ENCODE measurements at regions not wholly inside any gene's neighbourhood (a gene's known extent, or its start where the extent isn't known, plus 50 kb on each side); places are given as distances from the start of the nearest gene placed in this dataset.
"Not testable (repeated sequence)": the region's sequence is repeated elsewhere in the genome, so short reads cannot be mapped to it uniquely, and the experiment has no call there.

DNA sequence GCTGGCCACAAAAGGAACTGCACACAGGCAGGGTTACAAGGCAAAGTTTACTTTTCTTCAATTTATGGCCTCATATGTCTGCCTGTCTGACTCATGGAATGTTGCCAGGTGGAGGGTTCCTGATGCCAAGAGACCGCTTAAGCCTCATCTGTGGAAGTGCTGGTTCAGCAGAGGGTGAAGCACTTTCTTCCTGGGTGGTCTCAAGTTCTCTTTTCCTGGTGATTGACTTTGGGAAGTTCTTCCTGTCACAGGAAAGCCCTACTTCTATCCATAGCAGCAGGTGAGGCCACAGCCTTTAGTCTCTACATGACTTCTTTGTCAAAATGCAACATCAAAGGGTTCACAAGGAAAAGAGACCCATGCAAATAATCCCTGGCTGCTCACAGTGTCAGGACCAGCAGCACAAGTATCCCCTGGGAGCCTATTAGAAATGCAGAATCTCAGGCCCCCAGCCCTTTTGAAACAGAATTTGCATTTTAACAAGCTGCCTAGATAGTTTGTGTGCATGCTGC, 81.4 kb upstream of the IGFBP7 start:
- TF ChIP-seq, protein P1, sequence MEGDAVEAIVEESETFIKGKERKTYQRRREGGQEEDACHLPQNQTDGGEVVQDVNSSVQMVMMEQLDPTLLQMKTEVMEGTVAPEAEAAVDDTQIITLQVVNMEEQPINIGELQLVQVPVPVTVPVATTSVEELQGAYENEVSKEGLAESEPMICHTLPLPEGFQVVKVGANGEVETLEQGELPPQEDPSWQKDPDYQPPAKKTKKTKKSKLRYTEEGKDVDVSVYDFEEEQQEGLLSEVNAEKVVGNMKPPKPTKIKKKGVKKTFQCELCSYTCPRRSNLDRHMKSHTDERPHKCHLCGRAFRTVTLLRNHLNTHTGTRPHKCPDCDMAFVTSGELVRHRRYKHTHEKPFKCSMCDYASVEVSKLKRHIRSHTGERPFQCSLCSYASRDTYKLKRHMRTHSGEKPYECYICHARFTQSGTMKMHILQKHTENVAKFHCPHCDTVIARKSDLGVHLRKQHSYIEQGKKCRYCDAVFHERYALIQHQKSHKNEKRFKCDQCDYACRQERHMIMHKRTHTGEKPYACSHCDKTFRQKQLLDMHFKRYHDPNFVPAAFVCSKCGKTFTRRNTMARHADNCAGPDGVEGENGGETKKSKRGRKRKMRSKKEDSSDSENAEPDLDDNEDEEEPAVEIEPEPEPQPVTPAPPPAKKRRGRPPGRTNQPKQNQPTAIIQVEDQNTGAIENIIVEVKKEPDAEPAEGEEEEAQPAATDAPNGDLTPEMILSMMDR (conservative IDR thresholded peaks at IDR 0.05; ENCODE audit: low read depth, low read length) = no peak
- H3K4me3 ChIP-seq (ENCODE audit: low read depth, low read length) = no peak overlapping the region
- peak; percentile 17 for DNase-seq (ENCODE audit: low read depth)

DNA sequence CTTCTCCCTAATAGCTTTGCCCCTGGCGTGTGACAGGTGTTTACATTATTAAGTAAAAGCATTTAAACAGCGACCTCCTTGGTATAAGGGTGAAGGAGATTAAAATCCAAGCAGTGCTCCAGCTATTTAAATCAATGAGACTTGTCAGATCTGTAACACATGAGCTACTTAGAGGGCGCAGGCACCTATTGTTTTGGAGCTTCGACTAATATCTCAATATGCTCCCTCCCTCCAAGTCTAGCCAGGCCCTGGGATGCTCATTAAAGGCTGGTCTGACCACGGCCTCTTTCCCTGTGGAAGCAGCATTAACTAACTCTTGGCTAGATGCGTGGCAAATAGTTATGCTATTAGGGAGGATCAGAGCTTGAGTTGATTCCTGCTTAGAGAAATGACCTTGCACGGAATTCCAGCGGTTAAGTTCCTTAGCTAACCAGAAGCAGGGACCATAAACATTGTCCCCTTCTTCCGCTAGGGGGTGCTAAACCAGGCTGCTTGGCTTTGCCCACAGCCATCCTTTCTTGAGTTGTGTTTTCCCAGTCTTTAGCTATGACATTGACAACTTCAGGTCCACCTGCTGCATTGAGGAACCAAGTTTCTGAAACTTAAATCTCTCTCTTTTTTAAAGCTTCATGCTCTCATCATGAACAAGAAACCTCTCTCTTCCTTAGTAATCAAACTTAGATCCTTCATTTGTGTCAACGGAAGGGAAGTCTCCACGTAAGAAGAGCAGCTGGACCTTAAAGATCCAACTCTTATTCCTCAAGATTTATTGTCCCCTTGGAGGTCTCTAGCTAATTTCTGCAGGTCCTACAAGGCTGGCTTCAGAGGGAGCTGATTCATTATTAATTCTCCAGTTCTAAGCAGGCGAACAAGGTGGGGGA, 80.7 kb upstream of the IGFBP7 start:
- TF ChIP-seq, protein P1 (conservative IDR thresholded peaks at IDR 0.05; ENCODE audit: low read depth, low read length) = peak; percentile 76
- peak; percentile 46 for DNase-seq (ENCODE audit: low read depth)
- no peak overlapping the region for H3K4me3 ChIP-seq (ENCODE audit: low read depth, low read length)

DNA sequence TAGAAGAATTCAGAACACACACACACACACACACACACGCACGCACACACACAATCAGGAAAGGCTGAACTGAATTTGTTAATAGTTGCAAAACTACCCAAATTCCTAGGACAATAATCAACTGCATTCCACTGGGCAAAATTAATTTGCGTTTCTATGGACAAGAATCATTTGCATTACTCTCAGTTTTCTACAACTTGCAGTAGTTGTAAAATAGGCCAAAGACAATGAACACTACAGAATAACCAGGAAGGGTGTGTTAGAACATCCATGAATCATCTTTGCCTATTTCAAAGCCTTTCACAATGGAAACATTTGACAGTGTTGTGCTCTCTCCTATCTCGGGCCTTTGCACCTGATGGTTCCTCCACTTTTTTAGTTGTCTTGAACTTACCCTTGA, 77.1 kb upstream of the IGFBP7 start:
- DNase-seq (ENCODE audit: low read depth) = no peak
- TF ChIP-seq, protein P1 (conservative IDR thresholded peaks at IDR 0.05; ENCODE audit: low read depth, low read length) = no peak
- no peak overlapping the region for H3K4me3 ChIP-seq (ENCODE audit: low read depth, low read length)

DNA sequence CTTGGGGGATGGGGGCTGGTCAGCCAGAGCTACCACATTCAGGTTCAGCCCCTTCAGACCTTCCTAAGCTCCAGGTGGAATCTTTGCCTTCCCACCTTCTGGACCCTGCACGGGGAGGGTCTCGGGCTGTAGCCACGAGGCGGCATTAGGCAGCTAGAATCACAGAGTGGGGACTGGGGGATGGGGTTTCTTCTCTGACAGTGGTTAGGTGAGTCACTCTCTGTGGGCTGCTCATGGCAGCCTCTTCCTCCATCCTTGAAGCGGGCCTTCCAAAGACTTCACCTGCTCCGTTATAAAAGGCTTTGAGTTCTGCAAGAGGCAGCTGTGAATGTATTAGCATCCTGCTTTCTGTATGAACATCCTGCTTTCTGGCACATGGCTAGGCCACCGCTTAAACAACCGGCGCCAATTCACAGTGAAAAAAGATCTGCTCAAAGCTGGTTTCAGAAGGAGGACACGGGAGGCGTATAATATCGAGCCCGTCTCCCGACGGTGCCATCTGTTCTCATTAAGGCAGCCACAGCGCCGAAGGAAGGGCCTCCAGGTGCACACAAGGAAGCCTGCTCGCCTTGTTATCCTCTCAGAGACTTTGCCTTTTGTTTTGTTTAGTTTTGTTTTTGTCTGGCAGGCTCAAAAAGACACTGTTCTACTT, 74.3 kb upstream of the IGFBP7 start:
- no peak overlapping the region for H3K4me3 ChIP-seq (ENCODE audit: low read depth, low read length)
- TF ChIP-seq, protein P1 (conservative IDR thresholded peaks at IDR 0.05; ENCODE audit: low read depth, low read length) = no peak
- no peak for DNase-seq (ENCODE audit: low read depth)

DNA sequence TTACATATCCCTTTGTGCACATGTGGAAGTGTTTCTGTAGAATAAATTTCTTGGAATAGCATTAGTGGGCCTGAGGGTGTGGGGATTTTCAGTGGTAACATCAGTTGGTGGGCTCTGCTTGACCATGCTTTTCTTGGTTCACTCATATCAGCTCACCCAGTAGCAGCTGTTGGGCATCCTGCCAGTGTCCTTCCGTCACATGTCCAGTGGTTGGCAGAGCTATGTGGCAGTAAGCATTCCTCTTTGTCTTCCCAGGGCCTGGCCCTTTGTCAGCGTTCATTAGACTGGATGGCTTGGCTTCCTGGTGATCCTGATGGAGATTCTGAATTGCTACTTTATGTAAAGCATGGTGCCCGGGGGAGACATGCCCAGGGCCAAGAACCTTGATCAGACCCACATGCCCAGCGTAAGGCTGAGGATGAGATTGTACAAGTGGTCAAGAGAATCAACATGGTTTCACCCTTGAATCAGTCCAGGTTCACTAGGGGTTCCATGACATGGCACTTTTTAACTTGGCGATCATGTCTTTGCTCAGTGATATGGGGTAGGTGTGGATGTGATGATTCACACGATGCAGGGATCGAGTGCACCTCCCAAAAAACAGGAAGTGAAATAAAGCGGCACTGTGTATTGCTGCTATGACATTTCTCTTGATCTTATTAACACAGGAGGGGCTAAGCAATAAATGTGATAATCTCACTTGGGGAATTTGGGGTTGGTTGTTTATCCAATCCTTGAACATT, 72.1 kb upstream of the IGFBP7 start:
- TF ChIP-seq, protein P1 (conservative IDR thresholded peaks at IDR 0.05; ENCODE audit: low read depth, low read length) = no peak
- DNase-seq (ENCODE audit: low read depth) = no peak
- no peak overlapping the region for H3K4me3 ChIP-seq (ENCODE audit: low read depth, low read length)

DNA sequence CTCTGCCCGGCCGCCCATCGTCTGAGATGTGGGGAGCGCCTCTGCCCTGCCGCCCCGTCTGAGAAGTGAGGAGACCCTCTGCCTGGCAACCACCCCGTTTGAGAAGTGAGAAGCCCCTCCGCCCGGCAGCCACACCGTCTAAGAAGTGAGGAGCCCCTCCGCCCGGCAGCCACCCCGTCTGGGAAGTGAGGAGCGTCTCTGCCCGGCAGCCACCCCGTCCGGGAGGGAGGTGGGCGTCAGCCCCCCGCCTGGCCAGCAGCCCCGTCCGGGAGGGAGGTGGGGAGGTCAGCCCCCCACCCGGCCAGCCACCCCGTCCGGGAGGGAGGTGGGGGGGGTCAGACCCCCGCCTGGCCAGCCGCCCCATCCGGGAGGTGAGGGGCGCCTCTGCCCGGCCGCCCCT, 63.0 kb upstream of the IGFBP7 start:
- DNase-seq (ENCODE audit: low read depth); H3K4me3 ChIP-seq (ENCODE audit: low read depth, low read length): not testable (repeated sequence)

DNA sequence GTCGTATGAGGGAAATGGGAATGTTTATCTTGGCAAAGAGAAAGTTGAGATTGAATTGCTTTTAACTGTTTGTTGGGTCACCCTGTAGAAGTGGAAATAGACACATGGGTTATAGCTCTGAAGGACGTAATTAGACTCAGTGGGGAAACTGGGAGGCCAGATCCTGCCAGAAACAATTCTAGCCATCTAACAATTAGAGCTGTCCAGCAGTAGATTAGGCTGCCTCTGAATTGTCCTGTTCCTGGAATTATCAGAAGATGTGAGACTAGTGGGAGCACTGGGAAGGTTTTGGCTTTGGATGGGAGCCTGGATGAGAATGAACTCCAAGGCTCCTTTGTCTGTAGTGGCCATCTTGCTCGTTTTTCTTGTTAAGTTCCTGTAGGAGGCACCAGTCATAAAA, 61.9 kb upstream of the IGFBP7 start:
- TF ChIP-seq, protein P1 (conservative IDR thresholded peaks at IDR 0.05; ENCODE audit: low read depth, low read length) = no peak
- peak; percentile 21 for DNase-seq (ENCODE audit: low read depth)
- no peak overlapping the region for H3K4me3 ChIP-seq (ENCODE audit: low read depth, low read length)
